ENCODE measurements at regions not wholly inside any gene's neighbourhood (a gene's known extent, or its start where the extent isn't known, plus 50 kb on each side); places are given as distances from the start of the nearest gene placed in this dataset.
"Not testable (repeated sequence)": the region's sequence is repeated elsewhere in the genome, so short reads cannot be mapped to it uniquely, and the experiment has no call there.

- H3K4me3 ChIP-seq (ENCODE audit: low read depth, low read length) = no peak overlapping the region
- TF ChIP-seq CTCF (IDR thresholded peaks at IDR 0.05; ENCODE audit: low read depth, low read length) = no peak
Observed at GRCh38 chr6:15153191-15153590, 92.7 kb upstream of the JARID2 start.

GRCh38 chr6:15157479-15157878 lies 88.4 kb upstream of the JARID2 start:
- no peak for TF ChIP-seq CTCF (IDR thresholded peaks at IDR 0.05; ENCODE audit: low read depth, low read length)

GRCh38 chr6:15158821-15159619 lies 86.8 kb upstream of the JARID2 start:
- no peak overlapping the region for H3K4me3 ChIP-seq (ENCODE audit: low read depth, low read length)
- no peak for TF ChIP-seq CTCF (IDR thresholded peaks at IDR 0.05; ENCODE audit: low read depth, low read length)

More at GRCh38 chr6:15157479-15157878, 88.4 kb upstream of the JARID2 start:
- no peak overlapping the region for H3K4me3 ChIP-seq (ENCODE audit: low read depth, low read length)

- TF ChIP-seq CTCF (IDR thresholded peaks at IDR 0.05; ENCODE audit: low read depth, low read length) = no peak
- H3K4me3 ChIP-seq (ENCODE audit: low read depth, low read length) = no peak overlapping the region
Observed at GRCh38 chr6:15160812-15161211, 85.1 kb upstream of the JARID2 start.

- H3K4me3 ChIP-seq (ENCODE audit: low read depth, low read length) = not testable (repeated sequence)
Observed at GRCh38 chr6:15164855-15165254, 81.0 kb upstream of the JARID2 start.

GRCh38 chr6:15166121-15166520 lies 79.7 kb upstream of the JARID2 start:
- no peak overlapping the region for H3K4me3 ChIP-seq (ENCODE audit: low read depth, low read length)
- TF ChIP-seq CTCF (IDR thresholded peaks at IDR 0.05; ENCODE audit: low read depth, low read length) = no peak

GRCh38 chr6:15170126-15170525 lies 75.7 kb upstream of the JARID2 start:
- no peak overlapping the region for H3K4me3 ChIP-seq (ENCODE audit: low read depth, low read length)
- TF ChIP-seq CTCF (IDR thresholded peaks at IDR 0.05; ENCODE audit: low read depth, low read length) = no peak

- no peak overlapping the region for H3K4me3 ChIP-seq (ENCODE audit: low read depth, low read length)
- TF ChIP-seq CTCF (IDR thresholded peaks at IDR 0.05; ENCODE audit: low read depth, low read length) = no peak
Observed at GRCh38 chr6:15171026-15171425, 74.8 kb upstream of the JARID2 start.

Measured in WI38 (cell line).